Progenitor cell of endocrine pancreas (in vitro differentiated cells): ENCODE measurements at regions not wholly inside any gene's neighbourhood (a gene's known extent, or its start where the extent isn't known, plus 50 kb on each side); places are given as distances from the start of the nearest gene placed in this dataset.

Experiments used
- DNase-seq: peaks from one replicate; pipeline ENCODE4 v3.0.0; 2021; ENCODE audit warnings: low spot score; ENCODE audit not compliant: unreplicated experiment
- H3K27ac Mint-ChIP-seq: 2 replicates; pipeline ENCODE4 v1.8.0; 2021; ENCODE audit warnings: mild to moderate bottlenecking, moderate library complexity, mixed read lengths
- H3K27me3 Mint-ChIP-seq: 2 replicates; pipeline ENCODE4 v1.8.0; 2021; ENCODE audit warnings: mixed read lengths
- H3K36me3 Mint-ChIP-seq: 2 replicates; pipeline ENCODE4 v1.8.0; 2022; ENCODE audit warnings: mixed read lengths; ENCODE audit not compliant: insufficient read depth
- H3K4me1 Mint-ChIP-seq: 2 replicates; pipeline ENCODE4 v1.8.0; 2021; ENCODE audit warnings: low read depth, mixed read lengths
- H3K4me3 Mint-ChIP-seq: 2 replicates; pipeline ENCODE4 v1.8.0; 2021; ENCODE audit warnings: low read depth, mild to moderate bottlenecking, moderate library complexity, mixed read lengths
- H3K9me3 Mint-ChIP-seq: 2 replicates; pipeline ENCODE4 v1.8.0; 2021; ENCODE audit warnings: low read depth, mixed read lengths
- CTCF ChIP-seq: fragments of 200-600 bp; sonication (generic); IDR thresholded peaks from one replicate; pipeline ENCODE4 v1.5.0; 2021; ENCODE audit warnings: antibody characterized with exemption, mild to moderate bottlenecking; ENCODE audit not compliant: unreplicated experiment

- TF ChIP-seq CTCF = no peak
- Mint-ChIP-seq H3K27me3 (no peaks in the 10 kb centered on the region), H3K4me3 (no peak overlapping the region), H3K9me3 (peaks cover 12% of the 10 kb centered on the region), H3K4me1 (peaks cover 20% of the 10 kb centered on the region), H3K36me3 (peaks cover 6% of the 10 kb centered on the region), H3K27ac (no peak overlapping the region)
- no peak for DNase-seq
Measured at GRCh38 chr6:145305670-145306069, 429.6 kb downstream of the EPM2A start.

GRCh38 chr6:145306489-145306888 lies 428.8 kb downstream of the EPM2A start:
- Mint-ChIP-seq H3K27ac (no peak overlapping the region), H3K4me1 (peaks cover 27% of the 10 kb centered on the region), H3K4me3 (no peak overlapping the region), H3K36me3 (peaks cover 4% of the 10 kb centered on the region), H3K9me3 (peaks cover 6% of the 10 kb centered on the region), H3K27me3 (no peaks in the 10 kb centered on the region)
- no peak for TF ChIP-seq CTCF
- no peak for DNase-seq

- Mint-ChIP-seq H3K4me1 (peaks cover 29% of the 10 kb centered on the region), H3K27ac (no peak overlapping the region), H3K27me3 (no peaks in the 10 kb centered on the region), H3K36me3 (no peaks in the 10 kb centered on the region), H3K4me3 (no peak overlapping the region), H3K9me3 (no peaks in the 10 kb centered on the region)
- no peak for TF ChIP-seq CTCF
- no peak for DNase-seq
Measured at GRCh38 chr6:145309842-145310535, 425.3 kb downstream of the EPM2A start.

GRCh38 chr6:145312481-145312880 lies 422.8 kb downstream of the EPM2A start:
- no peak for TF ChIP-seq CTCF

GRCh38 chr6:145313041-145313855 lies 422.1 kb downstream of the EPM2A start:
- peaks cover 29% of the 10 kb centered on the region for H3K4me1 Mint-ChIP-seq
- no peak for DNase-seq
- H3K27ac Mint-ChIP-seq = no peak overlapping the region
- no peaks in the 10 kb centered on the region for H3K36me3 Mint-ChIP-seq
- H3K27me3 Mint-ChIP-seq = no peaks in the 10 kb centered on the region
- no peak for TF ChIP-seq CTCF
- H3K4me3 Mint-ChIP-seq = no peak overlapping the region
- H3K9me3 Mint-ChIP-seq = peaks cover 3% of the 10 kb centered on the region

More at GRCh38 chr6:145312481-145312880, 422.8 kb downstream of the EPM2A start:
- peaks cover 29% of the 10 kb centered on the region for H3K4me1 Mint-ChIP-seq
- H3K4me3 Mint-ChIP-seq = no peak overlapping the region
- H3K36me3 Mint-ChIP-seq = no peaks in the 10 kb centered on the region
- peak overlapping the region; percentile 67 for H3K27ac Mint-ChIP-seq
- no peaks in the 10 kb centered on the region for H3K27me3 Mint-ChIP-seq
- no peaks in the 10 kb centered on the region for H3K9me3 Mint-ChIP-seq
- DNase-seq = no peak
